Muscle layer of duodenum (tissue), 2 donors: ENCODE measurements at regions not wholly inside any gene's neighbourhood (a gene's known extent, or its start where the extent isn't known, plus 50 kb on each side); places are given as distances from the start of the nearest gene placed in this dataset.

Experiments
- H3K27ac ChIP-seq: one replicate; pipeline ENCODE4 v1.7.0; 2013; ENCODE audit warnings: mild to moderate bottlenecking, low read length
- H3K27me3 ChIP-seq: one replicate; pipeline ENCODE4 v1.7.0; 2013; ENCODE audit warnings: low read depth, mild to moderate bottlenecking, control low read depth, low read length
- H3K36me3 ChIP-seq, 2 donors: one replicate each; pipeline ENCODE4 v1.7.0; 2013; ENCODE audit warnings: low read length in 2 of 2, control low read depth in 1 of 2, mild to moderate bottlenecking in 1 of 2; ENCODE audit not compliant: insufficient read depth in 2 of 2, control insufficient read depth in 1 of 2
- H3K4me1 ChIP-seq, 2 donors: one replicate each; pipeline ENCODE4 v1.7.0; 2013; ENCODE audit warnings: low read length in 2 of 2, mild to moderate bottlenecking in 2 of 2, control low read depth in 1 of 2, moderate library complexity in 1 of 2; ENCODE audit not compliant: insufficient read depth in 2 of 2, control insufficient read depth in 1 of 2
- H3K4me3 ChIP-seq, 2 donors: one replicate each; pipeline ENCODE4 v1.7.0; 2013; ENCODE audit warnings: low read length in 2 of 2, low read depth in 1 of 2, mild to moderate bottlenecking in 1 of 2
- H3K9me3 ChIP-seq, 2 donors: one replicate each; pipeline ENCODE4 v1.7.0; 2013; ENCODE audit warnings: low read length in 2 of 2, control low read depth in 1 of 2, mild to moderate bottlenecking in 1 of 2; ENCODE audit not compliant: control insufficient read depth in 1 of 2
- donor health status: healthy.

GRCh38 chr20:10771435-10772140 is 97.8 kb upstream of the JAG1 start:
- Histone ChIP-seq H3K27me3 (no peaks in the 10 kb centered on the region), H3K36me3 (no peaks in the 10 kb centered on the region), H3K4me3 (no peak overlapping the region)

DNA sequence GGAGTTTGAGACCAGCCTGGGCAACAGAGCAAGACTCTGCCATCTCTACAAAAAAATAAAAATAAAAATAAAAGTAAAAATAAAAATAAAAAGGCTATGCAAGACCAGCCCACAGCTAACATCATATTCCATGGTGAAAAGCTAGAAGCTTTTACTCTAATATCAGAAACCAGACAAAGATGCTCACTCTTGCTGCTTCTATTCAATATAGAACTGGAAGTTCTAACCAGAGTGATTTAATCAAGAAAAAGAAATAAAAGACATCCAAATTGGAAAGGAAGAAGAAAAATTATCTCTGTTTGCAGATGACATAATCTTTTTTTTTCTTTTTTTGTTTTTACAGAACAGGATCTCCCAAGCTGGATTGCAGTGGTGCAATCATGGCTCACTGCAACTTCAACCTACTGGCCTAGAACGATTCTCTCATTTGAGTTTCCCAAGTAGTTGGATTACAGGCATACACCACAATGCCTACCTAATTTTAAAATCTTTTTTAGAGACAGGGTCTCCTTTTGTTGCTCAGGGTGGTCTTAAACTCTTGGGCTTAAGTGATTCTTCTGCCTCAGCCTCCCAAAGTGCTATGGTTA is 100.7 kb upstream of the JAG1 start:
- no peaks in the 10 kb centered on the region for H3K36me3 ChIP-seq
- H3K4me3 ChIP-seq: no peak overlapping the region
- H3K4me1 ChIP-seq: no peaks in the 10 kb centered on the region
- no peak overlapping the region for H3K27ac ChIP-seq
- no peaks in the 10 kb centered on the region for H3K27me3 ChIP-seq
- H3K9me3 ChIP-seq: no peaks in the 10 kb centered on the region

More at GRCh38 chr20:10771435-10772140, 97.8 kb upstream of the JAG1 start:
- H3K4me1 ChIP-seq: no peaks in the 10 kb centered on the region
- no peak overlapping the region for H3K27ac ChIP-seq
- H3K9me3 ChIP-seq: no peaks in the 10 kb centered on the region

- Histone ChIP-seq H3K27me3 (no peaks in the 10 kb centered on the region), H3K36me3 (no peaks in the 10 kb centered on the region), H3K9me3 (no peaks in the 10 kb centered on the region), H3K27ac (no peak overlapping the region), H3K4me1 (no peaks in the 10 kb centered on the region), H3K4me3 (no peak overlapping the region)
Measured at GRCh38 chr20:10777710-10778109, 103.9 kb upstream of the JAG1 start.

- H3K27ac ChIP-seq: no peak overlapping the region
- H3K27me3 ChIP-seq: no peaks in the 10 kb centered on the region
- no peaks in the 10 kb centered on the region for H3K4me1 ChIP-seq
- no peaks in the 10 kb centered on the region for H3K9me3 ChIP-seq
- H3K4me3 ChIP-seq: no peak overlapping the region
- no peaks in the 10 kb centered on the region for H3K36me3 ChIP-seq
Measured at GRCh38 chr20:10779911-10780310, 106.1 kb upstream of the JAG1 start.

DNA sequence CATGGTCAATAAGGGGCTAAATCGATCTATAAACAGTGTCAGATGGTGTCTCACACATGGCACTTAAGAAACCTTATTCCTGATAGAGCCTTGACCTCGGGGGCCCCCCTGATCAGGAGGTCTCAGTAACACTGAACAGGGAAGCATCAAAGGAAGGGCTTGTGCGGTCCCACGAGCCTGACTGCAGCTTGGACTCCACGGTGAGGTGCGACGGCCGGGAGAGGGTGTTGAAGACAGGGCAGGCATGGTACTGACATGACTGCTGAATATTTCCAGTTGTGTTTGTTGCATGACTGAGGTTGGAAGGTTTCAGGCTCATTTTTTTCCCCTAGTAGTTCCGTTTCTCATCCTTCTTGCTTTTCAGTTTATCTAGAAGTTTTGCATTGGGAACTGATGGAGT is 107.1 kb upstream of the JAG1 start:
- H3K4me1 ChIP-seq: no peaks in the 10 kb centered on the region
- no peak overlapping the region for H3K4me3 ChIP-seq
- H3K27me3 ChIP-seq: no peaks in the 10 kb centered on the region

GRCh38 chr20:10781526-10781925 is 107.7 kb upstream of the JAG1 start:
- Histone ChIP-seq H3K36me3 (no peaks in the 10 kb centered on the region), H3K27ac (no peak overlapping the region), H3K4me1 (no peaks in the 10 kb centered on the region), H3K4me3 (no peak overlapping the region), H3K9me3 (no peaks in the 10 kb centered on the region), H3K27me3 (no peaks in the 10 kb centered on the region)

More for the DNA sequence above, 107.1 kb upstream of the JAG1 start:
- H3K27ac ChIP-seq: no peak overlapping the region
- no peaks in the 10 kb centered on the region for H3K9me3 ChIP-seq
- H3K36me3 ChIP-seq: no peaks in the 10 kb centered on the region

- H3K27me3 ChIP-seq: no peaks in the 10 kb centered on the region
- no peak overlapping the region for H3K27ac ChIP-seq
- no peak overlapping the region for H3K4me3 ChIP-seq
- no peaks in the 10 kb centered on the region for H3K36me3 ChIP-seq
- no peaks in the 10 kb centered on the region for H3K9me3 ChIP-seq
- no peaks in the 10 kb centered on the region for H3K4me1 ChIP-seq
Measured at GRCh38 chr20:10783707-10784553, 110.1 kb upstream of the JAG1 start.

- H3K27ac ChIP-seq: no peak overlapping the region
Measured at GRCh38 chr20:10784554-10785183, 110.9 kb upstream of the JAG1 start.

GRCh38 chr20:10786678-10787077 is 112.9 kb upstream of the JAG1 start:
- Histone ChIP-seq H3K4me3 (no peak overlapping the region), H3K27ac (no peak overlapping the region), H3K4me1 (no peaks in the 10 kb centered on the region), H3K27me3 (no peaks in the 10 kb centered on the region), H3K9me3 (no peaks in the 10 kb centered on the region), H3K36me3 (no peaks in the 10 kb centered on the region)

More at GRCh38 chr20:10784554-10785183, 110.9 kb upstream of the JAG1 start:
- H3K9me3 ChIP-seq: no peaks in the 10 kb centered on the region
- H3K36me3 ChIP-seq: no peaks in the 10 kb centered on the region
- H3K27me3 ChIP-seq: no peaks in the 10 kb centered on the region
- H3K4me3 ChIP-seq: no peak overlapping the region
- no peaks in the 10 kb centered on the region for H3K4me1 ChIP-seq

GRCh38 chr20:10788055-10788454 is 114.3 kb upstream of the JAG1 start:
- Histone ChIP-seq H3K36me3 (no peaks in the 10 kb centered on the region), H3K27me3 (no peaks in the 10 kb centered on the region), H3K4me1 (no peaks in the 10 kb centered on the region), H3K9me3 (no peaks in the 10 kb centered on the region), H3K4me3 (no peak overlapping the region), H3K27ac (no peak overlapping the region)

DNA sequence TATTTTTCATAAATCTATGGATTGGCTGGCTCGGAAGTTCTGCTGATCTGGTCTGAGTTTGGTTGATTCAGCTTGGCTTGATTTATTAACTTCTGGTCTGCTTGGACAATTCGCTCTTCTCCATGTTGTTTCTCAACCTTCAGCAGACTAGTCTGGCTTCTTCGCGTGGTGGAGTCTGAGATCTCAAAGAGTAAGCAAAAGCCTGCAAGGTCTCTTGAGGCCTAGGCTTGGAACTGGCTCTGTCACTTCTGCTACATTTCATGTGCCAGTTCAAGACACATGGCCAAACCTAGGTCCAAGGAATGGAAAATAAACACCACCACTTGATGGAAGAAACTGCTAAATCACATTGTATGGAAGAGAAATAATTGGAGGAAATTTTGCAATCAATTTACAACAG is 115.1 kb upstream of the JAG1 start:
- H3K4me3 ChIP-seq: no peak overlapping the region
- no peaks in the 10 kb centered on the region for H3K36me3 ChIP-seq
- no peaks in the 10 kb centered on the region for H3K4me1 ChIP-seq
- no peaks in the 10 kb centered on the region for H3K9me3 ChIP-seq
- no peak overlapping the region for H3K27ac ChIP-seq
- no peaks in the 10 kb centered on the region for H3K27me3 ChIP-seq
